ENCODE measurements at regions not wholly inside any gene's neighbourhood (a gene's known extent, or its start where the extent isn't known, plus 50 kb on each side); places are given as distances from the start of the nearest gene placed in this dataset.

GRCh38 chr5:39775797-39776365 is 351.1 kb upstream of the DAB2 start:
- peaks cover 23% of the 10 kb centered on the region for H3K4me1 Mint-ChIP-seq
- no peak for DNase-seq (ENCODE audit: low spot score in 2 of 2, unreplicated experiment in 2 of 2)
- H3K27me3 Mint-ChIP-seq (ENCODE audit: low read depth): peaks cover 4% of the 10 kb centered on the region
- TF ChIP-seq, protein P1, sequence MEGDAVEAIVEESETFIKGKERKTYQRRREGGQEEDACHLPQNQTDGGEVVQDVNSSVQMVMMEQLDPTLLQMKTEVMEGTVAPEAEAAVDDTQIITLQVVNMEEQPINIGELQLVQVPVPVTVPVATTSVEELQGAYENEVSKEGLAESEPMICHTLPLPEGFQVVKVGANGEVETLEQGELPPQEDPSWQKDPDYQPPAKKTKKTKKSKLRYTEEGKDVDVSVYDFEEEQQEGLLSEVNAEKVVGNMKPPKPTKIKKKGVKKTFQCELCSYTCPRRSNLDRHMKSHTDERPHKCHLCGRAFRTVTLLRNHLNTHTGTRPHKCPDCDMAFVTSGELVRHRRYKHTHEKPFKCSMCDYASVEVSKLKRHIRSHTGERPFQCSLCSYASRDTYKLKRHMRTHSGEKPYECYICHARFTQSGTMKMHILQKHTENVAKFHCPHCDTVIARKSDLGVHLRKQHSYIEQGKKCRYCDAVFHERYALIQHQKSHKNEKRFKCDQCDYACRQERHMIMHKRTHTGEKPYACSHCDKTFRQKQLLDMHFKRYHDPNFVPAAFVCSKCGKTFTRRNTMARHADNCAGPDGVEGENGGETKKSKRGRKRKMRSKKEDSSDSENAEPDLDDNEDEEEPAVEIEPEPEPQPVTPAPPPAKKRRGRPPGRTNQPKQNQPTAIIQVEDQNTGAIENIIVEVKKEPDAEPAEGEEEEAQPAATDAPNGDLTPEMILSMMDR (IDR thresholded peaks at IDR 0.05; ENCODE audit: unreplicated experiment): no peak
- peaks cover 2% of the 10 kb centered on the region for H3K36me3 Mint-ChIP-seq
- no peak overlapping the region for H3K27ac Mint-ChIP-seq
- no peak overlapping the region for H3K4me3 Mint-ChIP-seq
- peaks cover 4% of the 10 kb centered on the region for H3K9me3 Mint-ChIP-seq

- H3K27ac Mint-ChIP-seq: no peak overlapping the region
- DNase-seq (ENCODE audit: low spot score in 2 of 2, unreplicated experiment in 2 of 2): no peak
- TF ChIP-seq, protein P1 (IDR thresholded peaks at IDR 0.05; ENCODE audit: unreplicated experiment): no peak
- H3K4me1 Mint-ChIP-seq: peaks cover 21% of the 10 kb centered on the region
- H3K4me3 Mint-ChIP-seq: no peak overlapping the region
- peaks cover 4% of the 10 kb centered on the region for H3K9me3 Mint-ChIP-seq
- peaks cover 2% of the 10 kb centered on the region for H3K36me3 Mint-ChIP-seq
- peaks cover 4% of the 10 kb centered on the region for H3K27me3 Mint-ChIP-seq (ENCODE audit: low read depth)
These were observed 350.5 kb upstream of the DAB2 start for GRCh38 chr5:39775086-39775796.

DNA sequence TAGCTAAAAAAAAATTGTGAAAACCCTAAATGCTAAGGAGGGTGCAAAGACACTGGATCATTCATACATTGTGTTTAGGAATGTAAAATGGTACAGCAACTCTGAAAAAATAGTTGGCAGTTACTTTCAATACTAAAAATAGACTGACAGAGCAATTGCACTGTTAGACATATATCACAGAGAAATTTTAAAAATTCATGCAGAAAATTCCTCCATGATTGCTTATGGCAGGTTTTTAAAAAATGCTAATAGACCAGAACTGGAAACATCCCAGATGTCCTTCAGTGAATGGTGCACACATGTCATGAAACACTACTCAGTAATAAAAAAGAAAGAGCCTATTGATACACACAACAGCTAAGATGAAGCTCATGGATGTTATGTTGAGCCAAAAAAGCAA is 349.8 kb upstream of the DAB2 start:
- no peak overlapping the region for H3K27ac Mint-ChIP-seq
- TF ChIP-seq, protein P1 (IDR thresholded peaks at IDR 0.05; ENCODE audit: unreplicated experiment): no peak
- DNase-seq (ENCODE audit: low spot score in 2 of 2, unreplicated experiment in 2 of 2): no peak
- peaks cover 15% of the 10 kb centered on the region for H3K4me1 Mint-ChIP-seq
- peaks cover 4% of the 10 kb centered on the region for H3K27me3 Mint-ChIP-seq (ENCODE audit: low read depth)
- peaks cover 2% of the 10 kb centered on the region for H3K36me3 Mint-ChIP-seq
- H3K9me3 Mint-ChIP-seq: peaks cover 4% of the 10 kb centered on the region
- no peak overlapping the region for H3K4me3 Mint-ChIP-seq

DNA sequence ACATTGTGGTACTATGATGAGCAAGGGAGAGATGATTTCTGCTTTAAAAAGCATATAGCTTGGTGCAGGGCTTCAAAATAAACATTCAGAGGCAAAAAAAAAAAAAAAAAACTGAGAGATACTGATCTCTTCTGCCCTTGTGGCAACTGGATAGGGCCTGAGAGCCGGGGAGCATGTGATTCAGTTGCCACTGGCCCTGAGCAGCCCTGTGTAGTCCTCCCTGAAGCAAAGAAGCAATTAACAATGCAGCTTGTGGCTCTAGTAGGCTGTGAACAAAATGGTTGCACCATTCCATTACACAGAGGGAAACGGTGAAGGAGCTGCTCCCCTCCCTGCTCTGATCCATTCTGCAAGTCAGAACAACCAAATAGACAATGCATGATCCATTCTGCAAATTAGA is 347.5 kb upstream of the DAB2 start:
- Mint-ChIP-seq H3K27me3 (ENCODE audit: low read depth) (peaks cover 9% of the 10 kb centered on the region), H3K9me3 (no peaks in the 10 kb centered on the region), H3K4me3 (no peak overlapping the region), H3K27ac (no peak overlapping the region), H3K4me1 (peaks cover 9% of the 10 kb centered on the region), H3K36me3 (no peaks in the 10 kb centered on the region)
- DNase-seq (ENCODE audit: low spot score in 2 of 2, unreplicated experiment in 2 of 2): no peak
- TF ChIP-seq, protein P1 (IDR thresholded peaks at IDR 0.05; ENCODE audit: unreplicated experiment): no peak

- peaks cover 26% of the 10 kb centered on the region for H3K27me3 Mint-ChIP-seq (ENCODE audit: low read depth)
- peaks cover 7% of the 10 kb centered on the region for H3K4me1 Mint-ChIP-seq
- H3K36me3 Mint-ChIP-seq: no peaks in the 10 kb centered on the region
- H3K4me3 Mint-ChIP-seq: no peak overlapping the region
- peaks cover 10% of the 10 kb centered on the region for H3K9me3 Mint-ChIP-seq
- TF ChIP-seq, protein P1 (IDR thresholded peaks at IDR 0.05; ENCODE audit: unreplicated experiment): no peak
- H3K27ac Mint-ChIP-seq: no peak overlapping the region
- DNase-seq (ENCODE audit: low spot score in 2 of 2, unreplicated experiment in 2 of 2): no peak
These were observed 343.1 kb upstream of the DAB2 start for GRCh38 chr5:39767916-39768315.

Data from mesothelial cell of epicardium (in vitro differentiated cells).